ENCODE measurements at regions not wholly inside any gene's neighbourhood (a gene's known extent, or its start where the extent isn't known, plus 50 kb on each side); places are given as distances from the start of the nearest gene placed in this dataset.
"Not testable (repeated sequence)": the region's sequence is repeated elsewhere in the genome, so short reads cannot be mapped to it uniquely, and the experiment has no call there.

DNA sequence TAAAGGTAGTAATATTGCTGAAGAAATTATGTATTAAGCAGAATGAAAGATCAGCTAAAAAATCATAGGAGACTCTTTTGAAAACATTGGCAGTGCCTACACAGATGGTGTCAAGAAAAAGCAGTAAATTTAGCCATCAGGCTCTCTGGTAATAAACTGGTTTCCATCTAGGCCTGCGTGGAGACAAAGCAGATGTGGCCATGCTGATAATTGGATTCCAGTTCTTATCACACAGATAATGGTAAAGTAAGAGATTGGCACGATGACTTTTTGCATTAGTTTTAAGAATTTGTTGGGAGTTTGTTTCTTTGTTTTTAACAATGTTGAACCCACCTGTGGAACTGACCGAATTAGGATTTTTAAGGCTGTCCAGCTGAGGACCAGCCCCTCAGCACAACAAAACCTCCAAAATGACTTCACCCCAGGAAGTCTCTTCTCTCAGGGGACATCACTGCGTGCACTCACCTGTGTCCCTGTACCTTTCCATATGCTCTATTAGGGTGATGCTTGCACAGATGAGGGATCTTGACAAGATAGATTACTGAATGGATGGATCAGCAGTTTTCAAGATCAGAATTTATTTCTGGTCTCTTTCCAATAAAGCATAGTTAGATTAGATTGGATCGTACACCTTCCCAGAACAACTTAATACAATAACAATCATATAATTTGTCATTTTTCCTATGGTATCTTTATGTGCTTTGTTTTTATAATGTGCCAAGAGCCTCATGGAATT, 69.1 kb upstream of the DNAJC10 start:
- no peak for DNase-seq

DNA sequence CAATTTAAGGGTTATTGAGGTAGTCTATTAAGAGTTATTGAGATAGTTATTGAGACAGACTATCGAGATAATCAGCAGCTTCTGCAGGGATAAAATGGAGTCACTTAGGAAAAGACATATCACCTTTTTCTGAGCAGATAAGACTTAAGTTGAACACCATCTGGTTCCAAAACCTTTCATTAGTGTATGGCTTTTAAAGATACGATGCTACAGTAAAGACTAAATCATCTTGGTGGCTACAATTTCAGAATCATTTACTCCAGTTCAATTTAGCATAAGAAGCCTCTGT, 68.6 kb upstream of the DNAJC10 start:
- no peak for DNase-seq

DNA sequence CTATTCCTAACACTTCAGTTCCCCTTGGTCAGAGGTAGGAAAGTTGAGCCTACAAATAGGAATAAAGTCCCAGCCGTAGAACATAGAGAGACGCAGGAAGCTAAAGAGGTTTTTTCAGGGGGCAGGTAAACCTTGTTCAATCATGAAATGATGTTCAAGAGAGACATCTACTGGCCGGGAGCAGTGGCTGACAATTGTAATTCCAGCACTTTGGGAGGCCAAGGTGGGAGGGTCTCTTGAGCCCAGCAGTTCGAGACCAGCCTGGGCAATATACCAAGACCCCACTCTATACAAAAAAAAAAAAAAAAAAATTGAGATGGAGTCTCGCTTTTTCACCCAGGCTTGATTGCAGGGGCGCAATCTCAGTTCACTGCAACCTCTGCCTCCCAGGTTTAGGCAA, 66.7 kb upstream of the DNAJC10 start:
- no peak for DNase-seq

DNA sequence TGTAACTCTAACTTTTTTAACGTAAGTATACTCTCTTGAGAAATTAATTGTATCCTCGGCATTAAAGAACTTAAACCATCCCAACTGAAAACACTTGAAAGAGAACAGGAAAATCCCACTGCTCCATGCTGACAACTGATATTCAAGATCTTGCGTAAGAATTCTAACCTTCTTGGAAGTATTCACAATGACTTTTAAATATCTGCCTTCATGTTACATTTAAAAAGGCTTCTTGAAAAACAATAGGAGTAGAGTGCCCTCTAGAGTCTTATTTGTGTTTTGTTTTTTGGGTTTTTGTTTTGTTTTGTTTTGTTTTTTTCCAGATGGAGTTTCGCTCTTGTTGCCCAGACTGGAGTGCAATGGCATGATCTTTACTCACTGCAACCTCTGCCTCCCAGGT, 65.4 kb upstream of the DNAJC10 start:
- DNase-seq, result no peak

DNA sequence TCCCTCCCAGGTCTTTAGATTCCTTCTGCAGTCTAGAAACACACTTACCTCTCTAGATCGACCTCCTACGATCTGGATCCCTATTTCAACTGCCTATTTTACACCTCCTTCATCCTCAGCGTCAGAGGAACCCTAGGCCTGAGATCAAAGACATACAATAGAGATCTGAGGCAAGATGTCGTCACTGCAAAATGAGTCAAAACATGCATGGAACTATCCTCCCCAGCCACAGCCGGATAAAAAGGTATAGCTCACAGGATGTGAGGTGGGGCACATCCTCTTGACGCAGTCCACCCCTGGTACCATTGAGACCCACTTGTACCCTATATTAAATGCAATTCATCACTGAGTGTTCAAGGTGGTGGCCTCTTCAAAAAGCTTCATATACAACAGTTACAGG, 63.7 kb upstream of the DNAJC10 start:
- no peak for DNase-seq

DNA sequence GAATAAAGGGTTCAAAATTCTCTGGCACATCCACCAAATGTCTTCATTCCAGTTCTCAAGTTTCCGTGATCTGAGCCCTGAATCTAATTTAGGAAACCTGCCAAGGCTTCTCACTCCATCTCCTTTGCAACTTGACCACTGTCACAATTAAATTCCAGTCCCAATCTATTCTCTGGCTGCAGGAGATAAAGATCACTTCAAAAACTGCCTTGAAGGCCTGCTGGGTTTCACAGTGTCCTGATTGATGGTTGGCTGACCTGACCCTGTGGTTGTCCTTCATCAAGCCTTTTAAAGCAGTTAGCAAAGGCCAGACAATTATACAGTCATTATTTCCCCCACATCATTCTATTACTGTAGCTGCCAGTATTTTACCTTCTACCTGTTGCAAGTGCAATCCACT, 60.3 kb upstream of the DNAJC10 start:
- no peak for DNase-seq

DNA sequence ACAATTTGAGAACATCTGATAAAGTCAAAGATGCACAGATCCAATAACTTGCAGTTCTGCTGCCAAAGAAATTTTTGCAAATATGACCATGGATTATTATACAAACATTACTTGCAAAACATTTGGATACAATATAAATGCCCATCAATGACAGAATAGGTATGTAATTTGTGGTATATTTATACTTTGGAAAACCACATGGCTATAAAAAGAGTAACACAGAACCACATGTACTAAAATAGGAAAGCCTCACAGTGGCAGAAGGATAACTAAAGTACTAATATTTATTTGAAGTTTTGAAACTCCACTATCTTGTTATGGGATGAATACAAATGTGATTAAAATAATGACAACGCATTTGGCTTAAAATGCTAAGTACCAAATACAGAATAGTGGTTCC, 51.8 kb upstream of the DNAJC10 start:
- DNase-seq, result no peak

DNA sequence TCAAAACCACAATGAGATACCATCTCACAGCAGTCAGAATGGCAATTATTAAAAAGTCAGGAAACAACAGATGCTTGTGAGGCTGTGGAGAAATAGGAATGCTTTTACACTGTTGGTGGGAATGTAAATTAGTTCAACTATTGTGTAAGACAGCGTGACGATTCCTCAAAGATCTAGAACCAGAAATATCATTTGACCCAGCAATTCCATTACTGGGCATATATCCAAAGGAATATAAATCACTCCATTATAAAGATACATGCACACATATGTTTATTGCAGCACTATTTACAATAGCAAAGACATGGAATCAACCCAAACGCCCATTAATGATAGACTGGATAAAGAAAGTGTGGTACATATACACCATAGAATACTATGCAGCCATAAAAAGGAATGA, 50.6 kb upstream of the DNAJC10 start:
- DNase-seq, result not testable (repeated sequence)
